NOMO-1 treated with dmso at 0.1 percent for 144 hours (cell line): ENCODE measurements at regions not wholly inside any gene's neighbourhood (a gene's known extent, or its start where the extent isn't known, plus 50 kb on each side); places are given as distances from the start of the nearest gene placed in this dataset.

ENCODE experiments used
- DNase-seq: peaks from one replicate; lab custom pipeline; 2025; ENCODE audit not compliant: unreplicated experiment; lab: John Stamatoyannopoulos, UW

DNA sequence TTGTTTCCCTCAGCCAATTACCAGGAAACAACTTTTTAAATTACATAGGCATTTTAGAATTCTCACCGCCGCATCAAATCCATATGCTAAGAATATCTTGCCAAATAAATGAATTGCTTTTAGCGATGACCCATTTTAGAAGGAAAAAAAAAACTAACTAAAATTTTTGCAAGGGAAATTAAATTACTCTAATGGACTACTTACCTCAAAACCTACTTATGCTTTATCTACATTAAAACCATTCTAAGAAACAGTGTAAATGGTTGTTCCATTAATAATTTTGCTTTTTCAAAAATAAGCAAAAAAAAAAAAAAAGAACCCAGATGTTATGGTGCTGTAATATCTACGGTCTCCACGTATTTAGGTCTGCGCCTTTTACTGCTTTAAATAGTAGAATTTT, 73.5 kb upstream of the CCDC150 start:
- no peak for DNase-seq

DNA sequence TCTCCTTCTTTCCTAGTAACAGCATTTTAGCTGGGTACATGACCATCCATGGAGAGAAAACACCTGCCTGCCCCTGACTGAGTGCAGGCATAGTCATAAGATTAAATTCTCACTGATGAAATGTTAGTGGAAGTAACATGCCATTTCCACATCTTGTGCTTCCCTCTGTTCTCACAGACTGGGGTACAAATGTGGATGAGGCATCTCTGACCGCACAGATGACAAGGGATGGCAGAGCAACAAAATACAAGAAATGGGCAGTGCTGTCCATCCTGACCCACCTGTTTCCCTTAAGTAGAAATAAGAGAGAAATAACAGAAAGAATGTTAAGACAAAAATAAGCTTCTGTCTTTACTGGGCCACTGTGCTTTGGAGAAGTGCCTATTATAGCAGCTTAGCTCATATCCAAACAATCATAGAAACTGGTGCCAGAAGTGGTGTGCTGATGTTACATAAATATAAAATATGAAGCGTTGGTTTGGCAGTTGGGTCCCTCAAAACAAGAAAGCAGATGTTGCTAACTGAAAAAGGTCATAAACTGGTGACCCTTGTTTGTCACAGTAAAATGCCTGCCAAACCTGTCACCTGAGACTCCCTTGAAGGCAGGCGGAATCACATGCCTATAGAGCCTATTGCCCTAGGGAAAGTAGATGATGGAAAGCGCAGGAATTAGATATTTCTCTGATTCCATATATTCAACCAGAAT, 72.4 kb upstream of the CCDC150 start:
- DNase-seq = no peak

DNA sequence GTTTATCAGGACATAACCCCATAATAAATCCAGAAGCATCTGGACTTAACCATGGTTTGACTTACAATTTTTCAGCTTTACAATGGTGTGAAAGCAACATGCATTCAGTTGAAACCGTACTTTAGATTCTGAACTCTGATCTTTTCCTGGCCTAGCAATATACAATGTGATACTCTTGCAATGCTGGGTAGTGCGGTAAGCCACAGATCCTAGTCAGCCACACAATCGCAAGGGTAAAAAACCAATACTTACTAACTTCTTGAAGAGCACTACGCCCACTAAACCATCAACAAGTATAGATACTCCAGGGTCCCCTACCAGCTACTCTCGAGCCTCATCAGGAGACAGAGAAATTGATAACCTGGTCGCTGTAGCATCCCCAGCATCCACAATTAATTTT, 71.0 kb upstream of the CCDC150 start:
- no peak for DNase-seq

DNA sequence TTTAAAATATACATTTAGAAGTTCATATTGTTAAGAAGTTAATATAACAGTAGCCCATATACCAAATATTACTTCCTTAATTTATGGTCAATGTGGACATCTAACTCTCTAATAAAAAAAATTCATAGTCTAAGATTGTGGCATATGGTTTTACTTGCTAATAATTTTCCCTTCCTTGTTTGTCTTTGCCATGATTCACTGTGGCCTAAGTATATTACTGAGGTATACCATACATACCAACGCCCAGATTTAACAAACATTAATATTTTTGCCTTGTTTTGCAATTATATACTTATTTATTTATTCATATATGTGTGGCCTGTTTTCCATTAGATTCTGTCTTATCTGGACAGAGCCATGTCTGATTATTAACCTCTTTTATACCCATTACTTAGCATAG, 54.6 kb upstream of the CCDC150 start:
- no peak for DNase-seq

DNA sequence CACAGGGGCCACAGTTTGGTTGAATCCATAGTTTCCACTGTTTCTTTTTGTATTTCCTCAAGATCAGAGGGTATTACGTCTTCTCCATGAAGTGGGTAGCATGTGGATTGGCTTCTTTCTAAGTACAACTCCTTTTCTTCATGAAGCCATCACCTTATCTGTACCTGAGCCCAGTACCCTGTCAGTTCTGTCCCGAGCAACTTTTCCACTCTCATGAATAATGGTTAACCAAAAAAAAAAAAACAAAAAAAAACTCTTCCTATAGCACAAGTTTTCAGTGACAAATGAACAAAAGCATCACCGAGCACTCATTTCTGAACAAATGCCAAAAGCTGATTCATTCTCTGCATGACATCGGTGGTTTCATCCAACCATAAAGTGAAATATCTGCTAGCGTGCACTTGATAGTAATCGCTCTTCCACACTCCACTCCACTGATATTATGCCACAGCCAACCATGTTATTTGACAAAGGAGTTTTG, 53.0 kb upstream of the CCDC150 start:
- DNase-seq = no peak

DNA sequence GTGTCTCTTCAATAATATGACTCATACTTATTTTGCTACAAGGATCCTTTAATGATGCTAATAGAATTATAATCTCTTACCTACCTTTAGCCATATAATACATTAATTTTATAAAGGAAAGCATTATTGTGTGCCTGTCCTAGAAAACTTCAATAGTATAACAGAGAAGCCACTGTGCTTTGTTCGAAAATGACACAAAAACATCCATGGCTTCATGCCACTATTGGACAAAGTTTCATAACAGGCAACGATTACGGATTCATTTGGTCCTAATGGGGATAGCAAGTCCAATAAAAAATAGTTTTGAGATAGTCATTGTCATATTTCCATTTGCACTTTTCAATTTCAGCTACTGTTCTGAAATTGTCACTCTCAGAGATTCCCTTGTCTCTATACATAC, 52.5 kb upstream of the CCDC150 start:
- no peak for DNase-seq

DNA sequence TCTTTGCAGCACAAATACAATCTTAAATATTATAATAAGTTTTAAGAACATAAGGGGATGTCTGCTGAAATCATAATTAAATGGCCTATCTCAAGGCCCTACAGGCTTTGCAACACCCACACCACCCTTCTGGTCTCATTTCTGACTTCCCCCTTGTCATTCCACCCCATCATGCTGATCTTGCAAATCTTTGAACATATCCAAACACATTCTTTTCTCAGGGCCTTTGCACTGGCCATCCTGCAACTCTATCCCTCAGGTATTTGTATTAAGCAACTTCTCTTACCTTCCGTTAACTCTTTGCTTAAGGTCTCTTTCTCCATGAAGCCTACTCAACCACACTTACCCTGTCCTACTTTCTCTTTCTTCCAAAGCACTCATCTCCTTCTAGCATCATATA, 51.8 kb upstream of the CCDC150 start:
- DNase-seq = no peak

DNA sequence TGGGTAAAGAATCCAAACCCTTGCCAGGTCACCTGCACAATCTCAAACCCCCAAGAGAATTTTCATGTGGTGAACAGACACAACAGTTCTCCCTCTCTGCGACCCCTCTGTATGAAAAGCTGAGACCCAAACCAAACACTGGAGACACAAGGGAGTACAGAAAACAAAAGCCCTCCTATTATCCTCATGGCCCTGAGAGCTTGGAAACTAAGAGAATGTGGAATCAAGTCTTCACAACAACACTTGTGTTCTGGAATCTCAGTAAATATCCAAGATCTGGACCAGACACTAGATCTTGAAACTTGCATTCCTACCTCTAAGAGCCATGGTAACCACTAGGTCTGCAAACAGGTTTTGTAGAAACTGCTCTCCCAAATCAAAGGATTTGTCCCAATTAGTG, 50.1 kb upstream of the CCDC150 start:
- no peak for DNase-seq
